Kasumi-1 (cell line): ENCODE measurements at regions not wholly inside any gene's neighbourhood (a gene's known extent, or its start where the extent isn't known, plus 50 kb on each side); places are given as distances from the start of the nearest gene placed in this dataset.

Experiments used
- DNase-seq, 2 experiments: peaks; one replicate each; lab custom pipeline; 2025; lab: John Stamatoyannopoulos, UW

DNA sequence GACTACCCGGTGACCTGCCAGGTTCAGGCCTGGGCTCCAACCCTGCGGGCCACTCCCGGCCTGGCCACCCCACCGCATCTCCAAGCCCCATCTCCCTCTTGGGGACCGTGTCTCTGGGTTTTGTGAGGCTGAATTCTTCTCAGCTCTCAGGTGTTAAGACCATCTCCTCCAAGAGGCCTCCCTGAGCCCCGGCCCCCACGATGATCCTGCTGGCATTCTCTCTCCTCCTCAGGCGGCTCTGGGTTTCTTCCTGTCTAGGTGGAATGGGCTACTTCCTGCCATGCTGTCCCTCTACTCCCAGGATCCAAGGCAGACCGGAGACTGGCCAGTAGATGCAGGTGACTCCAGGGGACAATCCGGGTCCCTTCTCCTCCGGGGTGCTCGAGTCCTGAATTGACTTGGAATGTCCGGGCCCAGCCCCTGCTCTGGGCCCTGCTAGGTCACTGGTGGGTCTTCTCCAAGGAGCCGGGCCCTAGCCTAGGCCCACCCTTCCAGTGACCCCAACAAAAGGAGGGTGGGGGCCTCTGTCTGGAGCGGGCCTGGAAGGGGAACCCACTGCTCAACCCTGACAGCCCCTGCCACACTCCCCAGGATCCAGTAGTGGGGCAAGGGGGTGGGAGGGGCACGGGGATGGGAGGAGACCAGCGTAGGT, 219.8 kb downstream of the C9orf50 start:
- no peak for DNase-seq

DNA sequence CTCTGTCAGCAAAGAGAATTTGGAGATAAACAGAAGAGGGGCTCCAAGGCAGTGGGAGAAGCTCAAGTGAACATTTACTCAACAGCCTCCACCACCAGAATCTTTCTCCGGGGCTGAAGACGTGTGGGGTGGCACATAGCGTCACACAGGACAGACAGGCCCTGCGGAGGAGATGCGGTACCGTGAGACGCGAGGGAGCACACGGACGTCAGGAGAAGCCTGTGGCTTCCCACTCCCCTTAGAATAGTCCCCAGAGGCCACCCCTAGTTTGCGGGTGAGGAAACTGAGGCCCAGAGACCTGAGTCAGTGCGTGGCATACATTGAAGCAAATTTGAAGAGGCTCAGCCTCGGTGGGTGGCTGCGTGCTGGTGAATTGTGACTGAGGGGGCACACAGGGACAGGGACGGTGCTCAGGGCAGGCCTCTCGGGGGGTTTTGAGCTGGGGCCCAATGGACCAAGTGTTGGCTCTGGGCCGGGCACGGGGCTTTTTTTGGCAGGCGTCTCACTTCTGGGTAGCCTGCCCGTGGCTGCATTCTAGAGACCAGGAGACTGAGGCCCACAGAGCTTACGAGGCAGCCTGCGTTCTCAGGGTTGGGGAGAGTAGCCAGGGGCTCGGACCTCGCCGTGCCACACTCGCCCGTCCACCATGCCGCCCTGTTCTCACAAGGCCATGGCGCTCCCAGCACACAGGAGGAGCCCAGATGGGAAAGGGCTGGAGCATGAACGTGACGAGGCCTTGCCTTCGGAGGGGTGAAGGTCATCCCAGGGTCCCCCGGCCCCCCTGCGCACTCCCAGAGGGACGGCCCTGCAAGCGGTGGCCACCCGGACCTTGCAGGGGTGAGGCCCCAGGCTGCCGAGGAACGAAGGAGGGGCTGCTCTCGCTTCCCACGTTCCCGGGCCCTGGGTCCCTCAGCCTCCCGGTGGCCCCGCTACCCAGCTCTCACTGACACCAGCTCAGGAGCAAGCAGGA, 220.6 kb downstream of the C9orf50 start:
- DNase-seq: no peak

DNA sequence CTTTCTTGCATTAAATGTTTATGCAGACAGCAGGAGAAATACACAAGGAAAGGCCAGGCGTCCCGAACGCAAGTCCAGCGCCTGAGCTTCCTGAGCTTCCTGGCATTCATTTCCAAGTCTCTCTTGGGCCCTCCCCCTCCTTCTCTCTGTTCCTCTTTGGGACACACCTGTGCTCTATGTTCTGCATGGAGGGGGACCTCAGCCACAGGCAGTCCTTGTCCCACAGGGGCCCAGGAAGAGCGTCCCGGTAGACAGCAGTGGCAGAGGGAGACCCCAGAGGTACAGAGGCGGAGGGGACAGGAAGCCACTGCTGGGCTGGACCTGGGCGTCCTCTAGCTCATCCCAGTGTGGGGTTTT, 221.3 kb downstream of the C9orf50 start:
- no peak for DNase-seq

DNA sequence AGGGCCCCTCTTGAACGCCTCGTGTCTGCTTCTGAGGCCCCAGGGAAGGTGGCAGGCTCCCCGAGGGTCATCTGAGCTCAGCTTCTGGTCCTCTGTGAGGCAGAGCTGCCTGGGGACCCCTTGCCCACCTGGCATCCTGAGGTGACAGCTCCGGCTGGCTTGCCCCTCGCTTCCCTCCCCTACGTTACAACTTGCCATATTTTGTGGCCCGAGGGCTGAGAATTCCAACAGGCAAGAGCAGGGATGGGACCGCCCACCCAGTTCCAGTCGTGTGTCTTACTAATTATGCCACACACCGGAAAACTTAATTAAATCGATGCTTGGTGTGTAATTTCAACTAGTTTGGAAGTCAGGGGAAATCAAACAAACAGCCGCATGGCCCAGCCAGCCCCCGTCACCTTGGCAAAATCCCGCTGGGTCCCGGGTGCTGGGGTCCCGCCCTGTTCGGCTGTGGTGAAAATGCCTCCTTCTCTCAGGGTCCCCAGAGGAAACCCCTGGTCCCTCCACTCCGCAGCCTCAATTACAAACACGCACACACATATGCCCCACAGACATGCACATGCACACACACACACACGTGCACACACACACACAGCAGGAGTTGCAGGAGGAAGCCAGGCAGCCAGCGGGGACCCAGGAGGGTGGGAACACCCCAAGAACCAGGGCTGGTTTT, 221.0 kb upstream of the IER5L start:
- DNase-seq: no peak

DNA sequence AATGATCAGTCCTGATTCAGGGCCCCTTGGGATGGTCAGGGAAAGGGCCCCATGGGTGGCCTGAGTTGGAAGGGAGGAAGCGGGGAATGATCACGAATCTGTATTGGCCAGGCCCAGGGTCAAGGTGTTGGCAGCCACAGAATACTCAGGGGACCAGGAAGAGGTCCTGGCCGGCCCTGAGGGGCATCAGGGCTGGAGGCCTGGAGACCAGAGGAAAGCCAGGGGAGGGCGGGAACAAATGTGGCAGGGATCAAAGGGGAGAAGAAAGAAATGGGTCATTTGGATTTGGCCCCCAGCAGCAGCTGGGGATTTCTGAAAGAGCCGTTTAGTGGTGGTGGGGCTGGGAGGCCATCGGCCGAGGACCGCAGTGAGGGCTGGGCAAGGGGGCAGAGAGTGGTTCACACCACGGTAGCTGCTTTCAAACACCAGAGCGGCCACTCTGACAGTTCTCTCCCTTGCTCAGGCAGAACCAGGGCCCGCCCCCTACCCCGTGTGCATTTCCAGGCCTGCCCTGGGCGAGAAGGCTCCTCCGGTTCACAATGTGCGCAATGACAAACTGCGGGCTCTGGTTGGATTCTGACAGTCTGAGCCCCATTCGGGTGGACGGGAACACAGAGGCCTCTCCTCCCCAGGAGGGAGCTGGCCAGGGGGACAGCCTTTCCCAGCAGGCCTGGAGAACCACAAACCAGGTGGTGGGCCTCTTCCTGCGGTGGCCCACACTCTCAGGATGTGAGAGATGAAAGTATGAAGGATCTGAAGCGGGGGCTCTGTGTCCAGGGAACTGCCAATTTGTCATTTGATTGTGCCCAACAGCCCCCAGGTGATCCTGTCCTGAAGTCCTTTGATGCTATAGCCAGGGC, 220.3 kb upstream of the IER5L start:
- DNase-seq: no peak

DNA sequence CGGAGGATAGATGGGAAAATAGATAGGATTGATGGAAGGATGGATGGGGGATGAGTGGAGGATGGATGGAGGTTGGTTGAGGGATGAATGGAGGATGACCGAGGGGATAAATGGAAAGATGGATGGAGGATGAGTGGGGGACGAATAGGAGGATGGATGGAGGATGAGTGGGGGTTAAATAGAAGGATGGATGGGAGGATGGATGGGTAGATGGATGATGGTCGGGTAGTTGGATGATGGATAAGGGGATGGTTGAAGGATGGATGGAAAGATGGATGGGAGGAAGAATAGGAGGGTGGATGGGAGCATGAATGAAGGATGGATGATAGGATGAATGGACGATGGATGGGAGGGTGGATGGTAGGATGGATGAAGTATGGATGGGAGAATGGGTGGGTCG, 219.3 kb upstream of the IER5L start:
- DNase-seq: no peak

DNA sequence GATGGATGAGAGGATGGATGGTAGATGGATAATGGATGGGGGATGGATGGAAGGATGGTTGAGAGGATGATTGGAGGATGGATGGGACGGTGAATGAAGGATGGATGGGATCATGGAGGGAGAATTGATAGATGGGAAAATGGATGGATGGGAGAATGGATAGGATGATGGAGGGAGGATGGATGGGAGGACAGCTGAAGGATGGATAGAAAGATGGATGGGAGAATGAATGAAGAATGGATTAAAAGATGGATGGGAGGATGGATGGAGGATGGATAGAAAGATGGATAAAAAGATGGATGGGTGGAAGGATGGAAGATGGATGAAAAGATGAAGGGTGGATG, 218.3 kb upstream of the IER5L start:
- DNase-seq: no peak

DNA sequence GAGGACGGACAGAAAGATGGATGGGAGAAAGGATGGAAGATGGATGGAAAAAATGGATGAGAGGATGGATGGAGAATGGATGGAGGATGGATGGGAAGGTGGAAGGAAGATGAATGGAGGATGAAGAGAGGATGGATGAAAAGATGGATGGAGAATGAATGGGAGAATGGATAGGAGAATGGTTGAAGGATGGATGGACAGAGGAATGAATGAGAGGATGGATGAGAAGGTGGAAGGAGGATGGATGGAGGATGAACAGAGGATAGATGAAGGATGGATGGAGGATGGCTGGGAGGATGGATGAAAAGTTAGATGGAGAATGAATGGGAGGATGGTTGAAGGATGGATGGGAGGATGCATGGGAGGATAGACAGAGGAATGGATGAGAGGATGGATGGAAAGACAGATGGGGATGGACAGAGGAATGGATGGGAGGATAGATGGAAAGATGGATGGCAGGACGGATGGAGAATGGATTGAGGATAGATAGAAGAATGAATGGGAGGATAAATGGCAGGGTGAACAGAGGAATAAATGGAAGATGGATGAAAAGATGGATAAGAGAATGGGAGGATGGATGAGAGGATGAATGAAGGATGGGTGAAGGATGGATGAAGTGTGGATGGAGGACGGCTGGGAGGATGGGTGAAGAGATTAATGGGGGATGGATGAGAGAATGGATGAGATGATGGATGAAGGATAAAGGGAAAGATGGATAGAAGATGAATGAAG, 217.7 kb upstream of the IER5L start:
- no peak for DNase-seq

DNA sequence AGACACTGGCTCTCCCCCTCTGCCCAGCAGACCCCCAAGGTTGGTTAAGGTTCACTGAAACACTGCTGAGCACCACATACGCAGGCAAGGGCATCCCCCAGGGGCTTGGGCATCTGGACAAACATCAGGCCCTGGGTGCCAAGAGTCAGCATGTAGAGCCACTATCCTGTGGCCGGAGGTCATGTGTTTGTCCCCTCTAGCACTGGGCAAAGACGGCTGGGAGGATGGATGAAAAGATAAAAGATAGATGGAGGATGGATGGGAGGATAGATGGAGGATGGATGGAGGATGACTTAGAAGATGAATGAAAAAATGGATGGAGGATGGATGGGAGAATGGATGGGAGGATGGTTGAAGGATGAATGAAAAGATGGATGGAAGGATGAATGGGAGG, 216.8 kb upstream of the IER5L start:
- DNase-seq: no peak

DNA sequence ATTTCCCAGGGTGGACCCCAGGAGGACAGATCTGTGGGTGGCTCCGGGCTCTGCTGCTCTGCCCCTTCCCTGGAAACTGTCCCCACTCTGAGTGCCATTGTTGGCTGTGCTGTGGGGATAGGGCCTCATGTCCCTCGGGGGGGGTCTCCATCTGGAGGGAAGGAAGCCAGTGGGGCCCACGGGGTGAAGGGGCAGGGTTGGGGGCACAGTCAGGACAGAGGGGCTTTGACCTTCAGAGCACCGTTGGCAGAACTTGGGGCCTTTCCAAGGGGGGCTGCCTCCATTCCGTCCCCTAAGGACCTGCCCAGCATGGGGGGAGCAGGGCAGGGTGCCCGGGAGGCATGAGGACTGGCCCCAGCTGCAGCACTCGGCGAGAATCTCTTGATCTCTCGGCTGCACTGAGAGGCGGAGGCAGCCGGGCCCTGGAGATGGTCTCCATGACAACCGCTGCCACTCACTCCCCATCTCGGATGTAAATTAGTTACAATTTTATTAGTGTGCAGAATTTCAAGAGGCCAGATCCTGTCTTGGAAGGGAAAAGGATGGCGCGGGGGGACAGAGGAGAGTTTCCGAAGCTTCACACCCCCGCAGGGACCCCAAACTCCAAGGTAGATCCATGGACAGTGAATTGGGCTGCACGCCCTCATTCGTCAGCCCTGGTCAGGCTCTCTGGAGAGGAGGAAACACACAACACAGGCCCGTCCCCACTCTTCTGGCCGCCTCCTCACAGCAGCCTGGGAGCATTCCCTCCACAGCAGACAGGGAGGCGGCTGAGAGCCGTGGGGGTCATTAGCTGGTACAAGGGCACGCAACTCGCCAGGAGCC, 216.2 kb upstream of the IER5L start:
- DNase-seq: no peak

DNA sequence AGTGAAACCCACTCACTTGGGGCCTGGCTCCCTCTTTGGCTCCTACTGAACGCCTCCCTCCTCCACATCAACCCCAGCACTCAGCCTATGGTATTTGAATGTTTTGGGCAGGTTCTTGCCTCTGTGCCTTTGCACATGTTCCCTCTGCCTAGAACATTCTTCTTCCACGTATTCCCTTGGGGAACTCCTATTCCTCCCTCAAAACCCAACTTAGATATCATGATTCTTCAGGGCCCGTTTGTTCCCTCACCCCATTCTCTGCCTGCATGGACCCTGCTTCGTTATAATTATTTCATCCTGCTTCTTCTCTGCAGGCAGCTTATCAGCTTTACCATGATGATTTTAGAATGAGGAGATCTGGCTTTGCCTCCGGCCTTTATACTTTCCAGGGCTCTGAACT, 215.0 kb upstream of the IER5L start:
- no peak for DNase-seq

DNA sequence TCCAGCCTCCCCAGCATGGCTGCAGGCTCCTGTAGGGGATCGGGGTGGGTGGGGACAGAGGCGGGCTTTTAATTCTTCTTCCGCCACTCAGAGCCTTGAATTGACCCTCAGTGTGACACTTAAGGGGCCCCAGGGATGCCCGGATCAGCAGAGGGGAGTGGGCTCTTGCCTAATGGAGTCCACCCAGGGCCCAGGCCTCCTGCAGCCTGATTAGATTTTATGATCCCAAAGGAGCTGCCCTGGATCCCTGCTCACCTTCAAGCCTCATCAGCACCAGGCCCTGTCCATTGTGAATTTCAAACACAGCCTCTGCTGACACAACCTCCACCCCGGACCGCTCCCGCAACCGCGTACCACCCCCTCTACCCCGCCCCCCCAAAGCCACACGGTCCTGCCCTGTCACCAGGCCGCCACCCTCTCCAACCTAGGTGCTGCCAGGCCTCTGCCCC, 214.1 kb upstream of the IER5L start:
- DNase-seq: no peak

DNA sequence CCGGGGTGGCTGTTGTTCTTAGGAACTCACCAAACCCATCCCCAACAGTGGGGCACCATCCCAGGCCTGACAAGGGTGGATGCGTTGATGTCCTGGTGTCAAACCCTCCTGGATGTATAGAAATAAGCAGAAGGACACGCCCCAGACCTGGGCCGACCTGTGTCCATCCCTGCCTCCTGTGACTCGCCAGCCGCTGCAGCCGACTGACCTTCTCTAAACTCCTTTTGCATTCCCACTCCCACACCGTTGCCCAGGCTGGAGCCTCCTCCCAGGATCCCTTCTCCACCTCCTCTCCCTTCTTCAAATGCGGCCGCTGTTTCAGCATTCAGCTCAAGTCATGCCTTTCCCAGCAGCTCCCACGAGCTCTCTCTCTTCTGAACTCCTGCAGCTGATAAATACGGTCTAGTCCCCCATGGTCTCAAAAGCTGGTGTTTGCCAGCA, 213.2 kb upstream of the IER5L start:
- DNase-seq: no peak

DNA sequence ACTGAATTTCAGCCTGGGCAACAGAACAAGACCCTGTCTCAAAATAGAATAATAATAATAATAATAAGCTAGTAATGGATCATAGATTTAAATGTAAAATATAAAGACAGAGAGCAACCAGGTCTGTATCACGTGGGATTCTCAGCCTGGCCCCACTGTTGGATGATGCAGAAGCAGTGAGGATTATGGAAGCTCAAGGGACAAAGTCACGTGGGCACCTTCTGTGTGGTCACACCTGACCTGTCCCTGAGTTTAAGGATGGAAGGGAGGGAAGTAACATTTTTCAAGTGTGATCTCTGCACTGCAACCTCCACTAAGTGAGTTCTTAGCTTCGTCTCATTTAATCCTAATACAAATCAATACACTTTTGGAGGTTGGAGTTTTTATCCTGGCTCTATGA, 212.5 kb upstream of the IER5L start:
- DNase-seq: no peak

DNA sequence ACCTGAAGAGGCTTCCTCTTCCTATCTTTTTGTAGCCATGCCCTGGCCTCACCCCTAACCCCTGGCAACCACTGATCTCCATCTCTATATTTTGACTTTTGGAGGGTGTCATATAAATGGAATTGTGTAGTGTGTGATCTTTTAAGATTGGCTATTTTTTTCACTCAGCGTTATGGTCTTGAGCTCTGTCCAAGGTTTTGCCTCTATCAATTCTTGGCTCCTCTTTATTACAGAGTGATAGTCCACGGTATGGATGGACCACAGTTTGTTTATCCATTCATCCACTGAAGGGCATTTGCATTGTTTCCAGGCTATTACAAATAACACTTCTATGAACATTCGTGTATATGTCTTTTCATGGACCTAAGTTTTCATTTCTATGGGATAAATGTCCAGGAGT, 209.8 kb upstream of the IER5L start:
- DNase-seq: no peak

DNA sequence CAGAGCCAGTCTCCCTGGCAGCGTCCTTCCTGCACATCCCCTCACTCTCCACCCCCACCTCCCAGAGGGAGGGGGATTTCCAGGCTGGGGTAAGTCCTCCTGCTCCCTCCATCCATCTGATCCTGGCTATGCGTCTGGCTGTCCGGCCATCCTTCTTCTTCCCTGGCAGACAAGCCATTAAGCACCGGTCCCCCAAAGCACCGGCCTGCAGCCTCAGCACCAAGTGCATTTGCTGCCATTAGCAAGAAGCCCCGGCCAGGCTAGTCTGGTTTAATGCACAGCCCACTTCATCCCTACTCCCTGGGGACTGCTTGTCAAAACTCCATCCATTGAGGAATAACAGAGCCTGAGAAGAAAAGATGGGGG, 208.7 kb upstream of the IER5L start:
- DNase-seq: no peak

DNA sequence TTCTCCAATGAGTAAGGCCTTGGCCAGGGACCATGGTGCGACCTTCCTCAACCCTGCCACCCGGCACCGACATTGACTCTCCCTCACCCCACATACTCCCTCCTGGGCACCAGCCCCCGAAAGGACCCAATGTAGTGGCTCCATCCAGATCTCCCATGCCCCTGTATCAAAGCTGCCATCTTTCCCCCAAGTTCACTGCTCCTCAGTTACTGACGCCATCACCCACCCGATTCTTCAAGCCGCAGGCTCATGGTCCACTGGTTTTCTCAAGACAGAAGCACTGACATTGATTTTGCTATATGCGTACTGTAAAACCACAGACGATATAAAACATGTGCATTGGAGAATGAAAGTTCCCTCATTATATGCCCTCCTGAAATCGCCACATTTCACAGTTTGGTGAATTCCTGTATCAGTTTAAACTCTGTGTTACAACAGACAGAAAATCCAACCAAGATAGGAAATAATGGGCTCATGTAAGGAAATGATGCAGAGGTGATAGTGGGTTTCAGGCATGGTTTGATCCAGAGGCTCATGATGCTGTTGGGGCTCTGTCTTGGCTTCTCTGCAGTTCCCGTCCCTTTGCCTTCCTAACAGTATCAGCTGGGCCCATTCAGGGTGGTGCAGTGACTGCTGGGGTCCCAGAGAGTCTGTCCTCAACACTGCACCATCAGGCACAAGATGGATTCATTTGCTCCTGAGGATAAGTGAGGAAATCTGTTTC, 207.3 kb upstream of the IER5L start:
- DNase-seq: no peak

DNA sequence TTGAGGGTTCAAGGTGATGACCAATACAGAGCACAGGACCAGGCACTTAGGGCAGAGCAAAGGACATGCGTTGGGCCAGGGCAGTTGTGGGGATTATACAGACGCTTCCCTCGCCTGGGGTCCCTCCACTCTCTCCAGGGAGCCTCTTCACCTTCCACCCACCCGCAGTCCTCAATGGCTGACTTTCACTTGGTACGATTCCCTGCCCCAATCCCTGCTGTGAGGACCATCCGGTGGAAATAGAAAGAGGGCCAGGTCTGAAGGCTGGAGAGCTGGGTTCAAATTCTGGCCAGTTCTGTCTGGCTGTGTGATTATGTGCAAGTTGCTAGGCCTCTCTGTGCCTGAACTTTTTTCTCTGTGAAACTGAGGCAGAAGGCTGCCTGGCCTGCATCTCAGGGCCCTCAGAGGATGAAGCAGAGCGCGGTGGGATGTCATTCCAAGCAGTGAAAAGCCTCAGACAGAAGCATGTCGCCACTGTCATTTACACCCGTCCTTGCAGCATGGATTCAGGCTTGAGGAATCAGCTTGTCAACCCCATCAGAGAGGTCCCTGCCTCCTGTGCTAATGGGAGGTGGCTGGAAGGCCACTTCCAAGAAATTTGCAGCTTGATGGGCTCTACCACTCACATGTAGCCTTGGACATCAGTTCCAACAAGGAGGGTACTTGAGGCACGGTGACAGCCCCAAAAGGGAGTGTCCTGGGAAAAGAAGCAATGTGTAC, 206.6 kb upstream of the IER5L start:
- no peak for DNase-seq
